ENCODE measurements at regions not wholly inside any gene's neighbourhood (a gene's known extent, or its start where the extent isn't known, plus 50 kb on each side); places are given as distances from the start of the nearest gene placed in this dataset.

DNA sequence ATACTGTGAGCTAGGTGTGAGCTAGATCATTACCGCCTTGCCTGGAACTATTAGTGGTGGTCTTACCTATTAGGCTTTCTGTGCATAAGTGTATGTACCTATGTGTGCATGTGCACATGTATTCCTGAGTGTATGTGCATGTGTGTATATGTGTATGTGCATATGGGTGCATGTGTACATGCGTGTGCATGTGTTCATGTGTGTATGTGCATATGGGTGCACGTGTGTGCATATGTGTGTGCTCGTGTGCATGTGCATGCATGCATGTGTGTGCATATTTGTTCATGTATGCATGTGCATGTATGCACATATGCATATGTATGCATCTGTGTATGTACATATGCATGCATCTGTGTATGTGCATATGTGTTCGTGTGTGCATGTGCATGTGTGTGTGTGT lies 508.3 kb upstream of the ADARB2 start:
- TF ChIP-seq, protein P1, sequence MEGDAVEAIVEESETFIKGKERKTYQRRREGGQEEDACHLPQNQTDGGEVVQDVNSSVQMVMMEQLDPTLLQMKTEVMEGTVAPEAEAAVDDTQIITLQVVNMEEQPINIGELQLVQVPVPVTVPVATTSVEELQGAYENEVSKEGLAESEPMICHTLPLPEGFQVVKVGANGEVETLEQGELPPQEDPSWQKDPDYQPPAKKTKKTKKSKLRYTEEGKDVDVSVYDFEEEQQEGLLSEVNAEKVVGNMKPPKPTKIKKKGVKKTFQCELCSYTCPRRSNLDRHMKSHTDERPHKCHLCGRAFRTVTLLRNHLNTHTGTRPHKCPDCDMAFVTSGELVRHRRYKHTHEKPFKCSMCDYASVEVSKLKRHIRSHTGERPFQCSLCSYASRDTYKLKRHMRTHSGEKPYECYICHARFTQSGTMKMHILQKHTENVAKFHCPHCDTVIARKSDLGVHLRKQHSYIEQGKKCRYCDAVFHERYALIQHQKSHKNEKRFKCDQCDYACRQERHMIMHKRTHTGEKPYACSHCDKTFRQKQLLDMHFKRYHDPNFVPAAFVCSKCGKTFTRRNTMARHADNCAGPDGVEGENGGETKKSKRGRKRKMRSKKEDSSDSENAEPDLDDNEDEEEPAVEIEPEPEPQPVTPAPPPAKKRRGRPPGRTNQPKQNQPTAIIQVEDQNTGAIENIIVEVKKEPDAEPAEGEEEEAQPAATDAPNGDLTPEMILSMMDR (IDR thresholded peaks at IDR 0.05), result no peak
- no peak for TF ChIP-seq EZH2 (IDR thresholded peaks at IDR 0.05; ENCODE audit: borderline replicate concordance, insufficient read depth, low read depth, low read length, poor library complexity, severe bottlenecking)
- no peak overlapping the region for H3K9ac ChIP-seq (ENCODE audit: low read length)
- ATAC-seq (ENCODE audit: low read depth) (no peak), DNase-seq (no peak)
- WGBS (ENCODE audit: insufficient coverage), result 100% methylated on average over 5 of the region's 5 CpGs
- H3K4me1 ChIP-seq (ENCODE audit: control insufficient read depth in 2 of 2, insufficient read depth in 2 of 2, low read length in 2 of 2), result no peaks in the 10 kb centered on the region
- no peak overlapping the region for H3K4me2 ChIP-seq (replicated peaks; ENCODE audit: low read depth, low read length, poor library complexity, severe bottlenecking)
- Mint-ChIP-seq H3K4me3 (no peak overlapping the region), H3K9me3 (ENCODE audit: insufficient read depth) (peaks cover 4% of the 10 kb centered on the region), H3K4me1 (no peaks in the 10 kb centered on the region), H3K27me3 (no peaks in the 10 kb centered on the region), H3K27ac (no peak overlapping the region)
- no peaks in the 10 kb centered on the region for H3K27me3 ChIP-seq (replicated peaks in 1 of 4; ENCODE audit: control extremely low read depth in 1 of 4, control insufficient read depth in 3 of 4, insufficient read depth in 4 of 4, low read length in 3 of 4)
- no peaks in the 10 kb centered on the region for H4K20me1 ChIP-seq (ENCODE audit: control insufficient read depth, insufficient read depth, low read length, poor library complexity, severe bottlenecking)
- CTCF ChIA-PET, result no interaction called here
- POLR2A ChIA-PET, result no interaction called here
- intact Hi-C loops (cut with micrococcal nuclease), result no loop called here
- H3K79me2 ChIP-seq (ENCODE audit: control insufficient read depth, insufficient read depth, low read length), result no peaks in the 10 kb centered on the region
- no peak overlapping the region for H3K4me3 ChIP-seq (ENCODE audit: control extremely low read depth in 1 of 5, extremely low read depth in 1 of 5, insufficient read depth in 1 of 5, low read depth in 2 of 5, low read length in 4 of 5)
- peaks cover 2 to 6% (median 3%) of the 10 kb centered on the region in 3 donors for H3K9me3 ChIP-seq (ENCODE audit: control extremely low read depth in 1 of 3, control insufficient read depth in 2 of 3, insufficient read depth in 1 of 3, low read length in 2 of 3)
- no peak overlapping the region for H3K27ac ChIP-seq (ENCODE audit: low read length in 2 of 2)
- H3K36me3 ChIP-seq (replicated peaks in 1 of 2; ENCODE audit: control extremely low read depth in 1 of 2, control insufficient read depth in 1 of 2, extremely low read depth in 1 of 2, insufficient read depth in 2 of 2, low read length in 1 of 2), result no peaks in the 10 kb centered on the region
- no peak overlapping the region for H2AFZ ChIP-seq (ENCODE audit: insufficient read depth, low read depth, low read length, poor library complexity, severe bottlenecking)

DNA sequence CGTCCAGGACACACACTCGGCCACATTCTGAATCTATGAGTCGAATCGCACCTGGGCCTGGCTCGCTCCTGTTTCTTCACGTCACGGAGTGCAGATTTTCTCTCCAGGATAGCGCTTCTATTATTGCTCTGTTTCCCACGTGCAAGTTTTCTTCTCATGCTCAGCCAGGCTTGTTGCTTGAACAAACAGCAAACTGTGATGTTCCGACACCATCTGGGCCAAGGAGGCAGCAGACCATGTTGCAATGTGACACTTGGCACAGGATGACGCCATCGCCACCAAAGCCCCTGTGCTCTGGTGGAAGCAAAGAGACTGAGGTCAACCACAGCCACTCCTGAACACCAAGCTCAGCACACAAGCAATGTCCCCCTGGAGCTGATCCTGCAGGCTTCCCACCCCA lies 507.1 kb upstream of the ADARB2 start:
- H3K27ac Mint-ChIP-seq, result no peak overlapping the region
- intact Hi-C loops (cut with micrococcal nuclease), result no loop called here
- H3K9me3 Mint-ChIP-seq (ENCODE audit: insufficient read depth), result peaks cover 2% of the 10 kb centered on the region
- TF ChIP-seq EZH2 (IDR thresholded peaks at IDR 0.05; ENCODE audit: borderline replicate concordance, insufficient read depth, low read depth, low read length, poor library complexity, severe bottlenecking), result no peak
- TF ChIP-seq, protein P1 (IDR thresholded peaks at IDR 0.05), result no peak
- no peak overlapping the region for H3K9ac ChIP-seq (ENCODE audit: low read length)
- 97% methylated on average over 12 of the region's 12 CpGs for whole genome bisulfite sequencing (ENCODE audit: insufficient coverage)
- ChIA-PET POLR2A (no interaction called here), CTCF (no interaction called here)
- no peaks in the 10 kb centered on the region for H3K4me1 Mint-ChIP-seq
- H2AFZ ChIP-seq (ENCODE audit: insufficient read depth, low read depth, low read length, poor library complexity, severe bottlenecking), result no peak overlapping the region
- ATAC-seq (ENCODE audit: low read depth) (no peak), DNase-seq (no peak)
- H4K20me1 ChIP-seq (ENCODE audit: control insufficient read depth, insufficient read depth, low read length, poor library complexity, severe bottlenecking), result no peaks in the 10 kb centered on the region
- H3K27ac ChIP-seq (ENCODE audit: low read length in 2 of 2), result no peak overlapping the region
- H3K4me3 Mint-ChIP-seq, result no peak overlapping the region
- no peaks in the 10 kb centered on the region for H3K4me1 ChIP-seq (ENCODE audit: control insufficient read depth in 2 of 2, insufficient read depth in 2 of 2, low read length in 2 of 2)
- no peak overlapping the region for H3K4me3 ChIP-seq (ENCODE audit: control extremely low read depth in 1 of 5, extremely low read depth in 1 of 5, insufficient read depth in 1 of 5, low read depth in 2 of 5, low read length in 4 of 5)
- H3K27me3 Mint-ChIP-seq, result no peaks in the 10 kb centered on the region
- peaks cover 0 to 9% (median 2%) of the 10 kb centered on the region in 3 donors for H3K9me3 ChIP-seq (ENCODE audit: control extremely low read depth in 1 of 3, control insufficient read depth in 2 of 3, insufficient read depth in 1 of 3, low read length in 2 of 3)
- H3K36me3 ChIP-seq (replicated peaks in 1 of 2; ENCODE audit: control extremely low read depth in 1 of 2, control insufficient read depth in 1 of 2, extremely low read depth in 1 of 2, insufficient read depth in 2 of 2, low read length in 1 of 2), result no peaks in the 10 kb centered on the region
- H3K27me3 ChIP-seq (replicated peaks in 1 of 4; ENCODE audit: control extremely low read depth in 1 of 4, control insufficient read depth in 3 of 4, insufficient read depth in 4 of 4, low read length in 3 of 4), result no peaks in the 10 kb centered on the region
- no peak overlapping the region for H3K4me2 ChIP-seq (replicated peaks; ENCODE audit: low read depth, low read length, poor library complexity, severe bottlenecking)
- no peaks in the 10 kb centered on the region for H3K79me2 ChIP-seq (ENCODE audit: control insufficient read depth, insufficient read depth, low read length)

Measured in B cell (primary cell).